ENCODE measurements at regions not wholly inside any gene's neighbourhood (a gene's known extent, or its start where the extent isn't known, plus 50 kb on each side); places are given as distances from the start of the nearest gene placed in this dataset.
"Not testable (repeated sequence)": the region's sequence is repeated elsewhere in the genome, so short reads cannot be mapped to it uniquely, and the experiment has no call there.

DNA sequence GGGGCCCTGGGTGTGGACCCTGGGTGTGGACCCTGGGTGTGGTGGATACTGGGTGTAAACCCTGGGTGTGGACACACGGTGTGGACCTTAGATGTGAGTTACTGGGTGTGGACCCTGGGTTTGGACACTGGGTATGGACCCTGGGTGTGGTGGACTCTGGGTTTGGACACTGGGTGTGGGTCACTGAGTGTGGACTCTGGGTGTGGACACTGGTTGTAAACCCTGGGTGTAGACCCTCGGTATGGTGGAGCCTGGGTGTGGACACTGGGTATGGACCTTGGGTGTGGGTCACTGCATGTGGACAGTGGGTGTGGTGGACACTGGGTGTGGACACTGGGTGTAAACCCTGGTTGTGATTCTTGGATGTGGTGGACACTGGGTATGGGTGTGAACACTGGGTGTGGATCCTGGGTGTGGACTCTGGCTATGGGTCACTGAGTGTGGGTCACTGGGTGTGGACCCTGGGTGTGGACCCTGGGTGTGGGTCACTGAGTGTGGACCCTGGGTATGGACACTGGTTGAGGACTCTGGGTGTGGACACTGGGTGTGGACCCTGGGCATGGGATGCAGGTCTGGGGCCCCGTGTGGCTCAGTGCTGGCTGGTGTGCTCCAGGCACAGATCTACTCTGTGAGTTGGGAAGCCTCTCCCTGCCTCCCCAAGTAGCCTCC lies 356.2 kb downstream of the GLRX3 start:
- DNase-seq, result no peak

DNA sequence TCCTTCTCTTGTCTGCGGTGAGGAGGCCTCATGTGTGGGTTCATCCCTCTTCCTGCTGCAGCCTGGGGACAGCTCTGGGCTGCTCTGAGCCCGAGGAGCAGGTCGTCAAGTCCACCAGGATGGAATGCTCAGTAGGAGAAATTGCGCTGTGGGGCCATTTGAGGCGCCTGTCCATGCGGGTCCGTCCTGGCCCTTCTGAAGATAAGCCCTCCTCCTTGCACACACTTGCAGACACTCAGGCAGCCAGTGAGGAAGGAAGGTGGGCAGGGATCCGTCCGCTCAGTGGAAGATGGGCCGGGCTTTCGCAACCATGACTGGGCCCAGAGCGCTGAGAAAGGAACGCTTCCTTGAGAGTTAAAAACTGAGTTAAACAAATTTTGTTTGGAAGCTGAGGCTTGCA lies 356.8 kb downstream of the GLRX3 start:
- no peak for DNase-seq

DNA sequence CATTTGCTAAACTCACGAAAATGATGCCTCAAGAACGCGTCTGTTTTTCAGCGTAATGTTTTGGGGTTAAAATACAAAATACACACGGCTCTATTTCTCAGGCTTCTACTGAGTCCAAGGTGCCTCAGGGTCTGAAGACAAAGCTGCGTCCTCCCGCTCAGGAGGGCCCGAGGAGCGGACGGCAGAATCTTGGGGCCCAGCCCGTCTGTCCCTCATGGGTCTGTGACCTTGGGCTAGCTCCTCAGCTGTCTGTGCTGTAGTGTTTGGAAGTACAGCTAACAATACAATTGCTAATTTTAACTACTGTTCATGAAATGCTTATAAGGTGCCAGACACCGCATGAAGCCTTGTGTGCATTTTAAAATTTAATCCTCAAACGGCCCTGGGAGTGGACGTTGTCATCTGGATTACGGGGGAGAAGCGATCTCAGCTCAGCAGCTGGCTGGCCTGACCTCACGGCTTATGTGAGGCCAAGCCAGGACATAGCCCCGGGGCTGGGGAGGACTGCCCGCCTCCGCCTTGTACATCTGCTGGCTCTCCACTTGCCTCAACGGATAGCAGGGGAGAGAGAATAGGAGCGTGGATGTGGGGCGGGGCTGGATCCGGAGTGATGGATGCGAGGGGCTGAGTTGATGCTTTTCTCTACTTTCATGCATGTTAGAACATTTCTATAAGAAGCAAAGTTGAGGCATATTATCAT lies 357.4 kb downstream of the GLRX3 start:
- DNase-seq, result no peak

- DNase-seq, result no peak
Observed at GRCh38 chr10:130495116-130495862, 359.1 kb downstream of the GLRX3 start.

- DNase-seq, result no peak
Observed at GRCh38 chr10:130495891-130496636, 359.9 kb downstream of the GLRX3 start.

GRCh38 chr10:130497056-130498010 lies 361.1 kb downstream of the GLRX3 start:
- DNase-seq, result no peak

DNA sequence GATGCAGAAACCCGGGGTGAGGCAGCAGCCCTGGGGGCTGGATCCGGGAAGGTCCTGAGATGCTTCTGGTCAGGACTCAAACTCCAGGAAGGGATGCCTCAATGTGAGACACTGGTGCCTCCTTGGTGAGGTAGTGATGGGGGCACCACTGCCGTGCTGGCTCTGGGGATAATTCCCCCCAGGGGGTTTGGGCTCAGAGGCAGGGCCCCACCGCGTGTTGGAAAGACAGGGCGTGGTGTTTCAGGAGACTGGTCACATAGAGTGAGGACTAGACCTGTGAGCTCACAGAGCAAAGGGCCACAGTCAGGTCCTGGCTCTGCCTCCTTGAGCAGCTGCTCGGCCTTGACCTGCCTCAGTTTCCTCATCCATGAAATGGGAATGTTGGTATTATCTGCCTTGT lies 361.9 kb downstream of the GLRX3 start:
- no peak for DNase-seq

GRCh38 chr10:130498934-130499333 lies 362.7 kb downstream of the GLRX3 start:
- no peak for DNase-seq

- no peak for DNase-seq
Observed at GRCh38 chr10:130499541-130499940, 363.4 kb downstream of the GLRX3 start.

DNA sequence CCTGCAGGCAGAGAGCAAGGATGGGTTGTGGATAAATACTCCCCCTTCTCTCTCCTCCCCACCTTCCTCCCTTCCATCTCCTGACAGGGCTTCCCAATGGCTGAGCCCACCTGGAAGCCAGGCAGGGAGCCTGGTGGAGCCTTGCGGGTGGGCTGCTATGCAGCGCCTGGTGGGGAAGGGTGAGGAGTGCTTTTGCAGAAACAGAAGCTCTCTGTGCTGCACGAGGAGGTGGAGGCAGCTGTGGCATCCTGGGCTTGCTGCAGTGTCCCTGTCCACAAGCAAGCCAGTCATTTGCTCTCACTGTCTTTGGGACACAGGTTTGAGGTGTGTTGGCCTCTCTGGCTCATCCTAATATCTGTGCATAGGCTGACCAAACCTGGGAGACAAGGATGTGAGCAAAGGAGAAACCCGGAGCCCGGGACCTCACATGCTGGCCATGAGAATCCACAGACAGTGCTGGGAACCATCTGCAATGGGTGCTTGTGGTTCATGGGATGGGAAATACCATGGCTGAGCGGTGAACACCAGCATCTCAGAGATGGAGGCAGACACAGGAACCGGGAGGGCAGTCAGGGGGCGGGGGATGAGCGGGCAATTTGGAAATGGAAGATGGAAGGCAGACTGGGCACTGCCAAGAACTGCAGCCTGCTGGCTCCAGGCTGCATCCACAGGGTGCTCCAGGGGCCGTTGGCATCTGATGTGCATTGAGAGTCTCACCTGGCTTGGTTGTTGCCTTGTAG lies 364.2 kb downstream of the GLRX3 start:
- no peak for DNase-seq

GRCh38 chr10:130507461-130507860 lies 371.3 kb downstream of the GLRX3 start:
- no peak for DNase-seq

DNA sequence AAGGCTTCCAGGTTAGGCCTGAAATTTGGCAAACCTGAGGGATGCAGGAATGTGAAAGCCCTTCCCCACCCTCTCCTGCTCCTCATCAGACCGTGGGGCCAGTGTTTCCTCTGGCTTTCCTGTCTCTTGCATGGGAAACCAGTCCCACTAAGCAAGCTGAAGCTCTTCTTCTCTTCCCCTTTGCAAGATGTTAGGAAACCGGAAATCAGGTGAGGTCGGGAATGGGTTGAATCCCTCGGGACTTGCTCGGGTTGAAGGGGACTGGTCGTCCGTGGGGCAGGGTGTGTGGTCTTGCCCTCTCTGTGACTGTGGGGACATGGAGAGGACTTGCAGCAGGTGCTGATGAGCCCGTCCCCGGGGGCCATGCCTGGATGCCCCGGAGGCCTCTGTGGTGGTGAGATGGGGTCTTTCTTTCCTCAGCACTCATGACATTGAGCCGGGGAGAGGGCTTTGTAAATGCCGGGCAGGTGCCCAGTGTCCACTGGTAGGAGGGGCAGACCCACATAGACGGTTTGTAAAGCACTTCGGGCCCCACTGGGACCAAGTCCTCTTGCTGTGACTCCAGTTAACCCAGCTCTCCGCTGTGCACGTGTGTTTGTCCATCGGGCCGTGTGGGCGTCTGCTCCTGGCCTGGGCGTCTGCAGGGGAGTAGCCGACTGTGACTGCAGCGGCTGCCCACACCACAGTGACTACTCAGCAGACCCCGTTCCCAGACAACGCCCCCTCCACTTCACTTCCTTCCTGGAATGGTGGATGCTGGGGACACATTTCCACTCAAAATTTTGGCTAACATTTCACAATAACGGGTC lies 373.9 kb downstream of the GLRX3 start:
- no peak for DNase-seq

DNA sequence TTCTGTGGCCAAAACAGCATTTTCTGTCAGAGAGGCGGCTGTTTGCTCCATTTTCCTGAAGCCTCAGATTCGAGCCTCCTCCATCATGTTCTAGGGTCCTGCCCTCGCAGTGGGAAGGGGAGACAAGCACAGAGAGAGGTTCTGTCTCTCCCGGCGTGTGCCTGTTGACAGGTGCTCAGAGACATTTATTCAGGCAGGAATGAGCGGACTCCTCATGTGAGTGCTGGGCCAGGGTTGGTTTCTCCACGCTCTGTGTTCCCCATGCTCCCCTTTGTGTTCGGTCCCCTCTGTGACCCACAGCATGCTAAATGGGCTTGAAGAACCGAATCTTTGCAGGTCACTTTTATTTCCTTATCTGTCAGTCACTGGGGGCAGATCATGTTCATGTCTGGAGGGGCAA lies 374.6 kb downstream of the GLRX3 start:
- DNase-seq, result no peak

DNA sequence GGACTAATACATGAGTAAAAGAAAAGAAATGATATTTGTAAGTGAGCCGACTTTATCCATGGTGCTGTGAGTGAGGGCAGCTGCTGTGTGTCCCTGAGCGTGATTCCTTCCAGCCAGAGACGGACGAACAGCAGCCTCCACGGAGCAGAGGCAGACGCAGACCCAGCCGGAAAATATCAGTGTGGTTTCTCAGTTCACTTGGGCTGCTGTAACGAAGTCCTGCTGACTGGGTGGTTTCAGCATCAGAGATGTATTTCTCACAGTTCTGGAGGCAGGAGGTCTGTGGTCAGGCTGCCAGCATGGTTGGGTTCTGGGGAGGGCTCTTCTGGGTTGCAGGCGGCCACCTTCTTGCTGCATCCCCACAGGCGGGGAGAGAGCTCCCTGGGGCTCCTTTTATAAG lies 375.6 kb downstream of the GLRX3 start:
- DNase-seq, result no peak

DNA sequence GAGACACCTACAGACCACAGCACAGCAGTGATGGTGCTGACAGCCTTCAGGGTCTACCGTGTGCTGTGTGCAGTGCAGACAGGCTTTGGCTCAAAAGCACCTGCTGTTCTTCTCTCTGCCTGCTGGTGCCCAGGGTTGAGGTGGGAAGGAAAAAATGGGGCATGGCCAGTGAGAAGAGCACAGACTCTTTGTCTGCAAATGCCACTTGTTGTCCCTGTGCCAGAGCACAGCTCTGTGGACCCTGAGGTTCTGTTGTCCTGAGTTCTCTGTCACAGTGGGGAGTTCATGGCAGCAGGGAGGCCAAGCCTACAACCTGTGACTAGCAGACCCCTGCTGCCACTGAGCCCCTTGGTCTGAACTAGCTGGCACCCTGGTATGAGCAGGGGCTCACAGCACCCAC lies 376.7 kb downstream of the GLRX3 start:
- no peak for DNase-seq

GRCh38 chr10:130513686-130514476 lies 377.7 kb downstream of the GLRX3 start:
- no peak for DNase-seq

DNA sequence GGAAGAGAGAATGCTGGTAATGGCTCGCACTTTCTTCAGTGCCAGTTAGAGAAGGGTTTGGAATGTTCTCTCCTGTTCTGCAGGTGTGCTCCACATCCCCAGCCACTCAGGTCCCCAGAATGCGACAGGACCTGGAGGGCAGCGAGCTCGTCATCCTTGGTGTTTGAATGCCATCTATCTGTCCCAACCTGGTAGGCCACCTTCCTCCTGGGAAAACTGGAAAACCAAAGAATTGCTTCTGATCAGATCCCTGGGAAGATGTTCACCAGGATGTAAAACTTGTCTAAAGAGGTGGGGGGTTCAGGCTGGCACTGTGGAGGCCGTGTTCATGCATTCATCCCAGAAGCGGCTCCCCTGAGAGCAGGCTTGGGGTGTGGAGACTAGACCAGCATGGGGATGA lies 379.5 kb downstream of the GLRX3 start:
- no peak for DNase-seq

GRCh38 chr10:130516141-130516735 lies 380.0 kb downstream of the GLRX3 start:
- no peak for DNase-seq

DNA sequence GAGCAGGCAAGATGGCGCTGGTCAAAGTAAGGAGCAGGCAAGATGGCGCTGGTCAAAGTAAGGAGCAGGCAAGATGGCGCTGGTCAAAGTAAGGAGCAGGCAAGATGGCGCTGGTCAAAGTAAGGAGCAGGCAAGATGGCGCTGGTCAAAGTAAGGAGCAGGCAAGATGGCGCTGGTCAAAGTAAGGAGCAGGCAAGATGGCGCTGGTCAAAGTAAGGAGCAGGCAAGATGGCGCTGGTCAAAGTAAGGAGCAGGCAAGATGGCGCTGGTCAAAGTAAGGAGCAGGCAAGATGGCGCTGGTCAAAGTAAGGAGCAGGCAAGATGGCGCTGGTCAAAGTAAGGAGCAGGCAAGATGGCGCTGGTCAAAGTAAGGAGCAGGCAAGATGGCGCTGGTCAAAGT lies 382.7 kb downstream of the GLRX3 start:
- not testable (repeated sequence) for DNase-seq

Measured in DMS 273 treated with DMSO at 0.1 percent for 48 hours (cell line).